H9 (cell line): ENCODE measurements at regions not wholly inside any gene's neighbourhood (a gene's known extent, or its start where the extent isn't known, plus 50 kb on each side); places are given as distances from the start of the nearest gene placed in this dataset.

Experiments used
- DNase-seq: peaks from one replicate; pipeline ENCODE4 v3.0.0-alpha.2; 2017
- H2AFZ ChIP-seq: one replicate; pipeline ENCODE4 v1.6.1; 2013; ENCODE audit warnings: mild to moderate bottlenecking, low read length, control low read depth, moderate library complexity
- H2AK5ac ChIP-seq: 2 replicates; pipeline ENCODE4 v1.6.1; 2013; ENCODE audit warnings: low read length, control low read depth, mixed read lengths; ENCODE audit not compliant: insufficient read length
- H2BK120ac ChIP-seq: one replicate; pipeline ENCODE4 v1.6.1; 2013; ENCODE audit warnings: low read depth, mild to moderate bottlenecking, low read length, control low read depth, inconsistent platforms; ENCODE audit not compliant: poor library complexity, severe bottlenecking
- H2BK12ac ChIP-seq: 2 replicates; pipeline ENCODE4 v1.6.1; 2013; ENCODE audit warnings: low read length, control low read depth, mixed read lengths, low read depth; ENCODE audit not compliant: insufficient read length
- H2BK15ac ChIP-seq: 2 replicates; pipeline ENCODE4 v1.6.1; 2013; ENCODE audit warnings: low read depth, low read length, control low read depth
- H2BK20ac ChIP-seq: one replicate; pipeline ENCODE4 v1.6.1; 2013; ENCODE audit warnings: low read depth, mild to moderate bottlenecking, low read length, control low read depth, inconsistent platforms; ENCODE audit not compliant: poor library complexity, severe bottlenecking
- H2BK5ac ChIP-seq: 2 replicates; pipeline ENCODE4 v1.6.1; 2013; ENCODE audit warnings: low read length, control low read depth, mixed read lengths; ENCODE audit not compliant: insufficient read length
- H3K14ac ChIP-seq: 2 replicates; pipeline ENCODE4 v1.6.1; 2013; ENCODE audit warnings: low read length, control low read depth; ENCODE audit not compliant: insufficient read depth
- H3K18ac ChIP-seq: 2 replicates; pipeline ENCODE4 v1.6.1; 2013; ENCODE audit warnings: low read depth, mild to moderate bottlenecking, mixed read lengths, low read length, control low read depth; ENCODE audit not compliant: insufficient read length
- H3K23ac ChIP-seq: 2 replicates; pipeline ENCODE4 v1.6.1; 2013; ENCODE audit warnings: low read length, control low read depth, mixed read lengths, low read depth; ENCODE audit not compliant: insufficient read length
- H3K23me2 ChIP-seq: 2 replicates; pipeline ENCODE4 v1.6.1; 2013; ENCODE audit warnings: low read depth, mild to moderate bottlenecking, mixed read lengths, low read length, control low read depth; ENCODE audit not compliant: insufficient read length, poor library complexity, severe bottlenecking
- H3K27ac ChIP-seq: 2 replicates; pipeline ENCODE4 v1.5.1; 2013; ENCODE audit warnings: low read length, control low read depth, mixed read lengths, low read depth; ENCODE audit not compliant: insufficient read length
- H3K27me3 ChIP-seq: 2 replicates; pipeline ENCODE4 v1.6.1; 2013; ENCODE audit warnings: low read length, control low read depth, inconsistent platforms; ENCODE audit not compliant: insufficient read depth
- H3K4ac ChIP-seq: 2 replicates; pipeline ENCODE4 v1.6.1; 2013; ENCODE audit warnings: low read depth, mild to moderate bottlenecking, control low read depth, inconsistent platforms, low read length, moderate library complexity
- H3K4me1 ChIP-seq: 2 replicates; pipeline ENCODE4 v1.6.1; 2013; ENCODE audit warnings: low read length, control low read depth, inconsistent platforms; ENCODE audit not compliant: insufficient read depth
- H3K4me2 ChIP-seq: 2 replicates; pipeline ENCODE4 v1.6.1; 2013; ENCODE audit warnings: low read length, control low read depth, mixed read lengths; ENCODE audit not compliant: insufficient read length, insufficient read depth
- H3K56ac ChIP-seq: 2 replicates; pipeline ENCODE4 v1.6.1; 2013; ENCODE audit warnings: low read depth, mild to moderate bottlenecking, mixed read lengths, low read length, control low read depth; ENCODE audit not compliant: insufficient read length
- H3K79me1 ChIP-seq: 2 replicates; pipeline ENCODE4 v1.6.1; 2013; ENCODE audit warnings: low read depth, mild to moderate bottlenecking, moderate library complexity, low read length, control low read depth, inconsistent platforms; ENCODE audit not compliant: insufficient read depth, poor library complexity, severe bottlenecking
- H3K79me2 ChIP-seq: 2 replicates; pipeline ENCODE4 v1.6.1; 2013; ENCODE audit warnings: low read length, control low read depth, inconsistent platforms; ENCODE audit not compliant: insufficient read depth
- H3K9ac ChIP-seq: 2 replicates; pipeline ENCODE4 v1.6.1; 2013; ENCODE audit warnings: low read length, control low read depth, mixed read lengths; ENCODE audit not compliant: insufficient read length; ENCODE audit errors: extremely low read depth
- H3K9me3 ChIP-seq: one replicate; pipeline ENCODE4 v1.6.1; 2013; ENCODE audit warnings: low read depth, low read length, inconsistent platforms; ENCODE audit not compliant: control insufficient read depth
- H3T11ph ChIP-seq: one replicate; pipeline ENCODE4 v1.6.1; 2013; ENCODE audit warnings: mild to moderate bottlenecking, low read length, control low read depth, inconsistent platforms
- H4K20me1 ChIP-seq: one replicate; pipeline ENCODE4 v1.6.1; 2013; ENCODE audit not compliant: control insufficient read depth, insufficient read length, insufficient read depth
- H4K5ac ChIP-seq: 2 replicates; pipeline ENCODE4 v1.6.1; 2013; ENCODE audit warnings: low read depth, mild to moderate bottlenecking, mixed read lengths, low read length, control low read depth; ENCODE audit not compliant: insufficient read length
- H4K8ac ChIP-seq: replicated peaks from 2 replicates; pipeline ENCODE4 v1.6.1; 2013; ENCODE audit warnings: low read length, control low read depth, mixed read lengths, low read depth; ENCODE audit not compliant: insufficient read length
- H4K91ac ChIP-seq: 2 replicates; pipeline ENCODE4 v1.6.1; 2013; ENCODE audit warnings: low read depth, mild to moderate bottlenecking, moderate library complexity, mixed read lengths, low read length, control low read depth; ENCODE audit not compliant: insufficient read length
- H3K27ac Mint-ChIP-seq, 3 experiments: 2 replicates in 2 of 3; 3 replicates in 1 of 3; pipeline ENCODE4 v1.8.0; 2020 to 2021; ENCODE audit warnings: mixed read lengths in 3 of 3, mild to moderate bottlenecking in 1 of 3, moderate library complexity in 1 of 3
- H3K27me3 Mint-ChIP-seq: 2 replicates; pipeline ENCODE4 v1.8.0; 2021; ENCODE audit warnings: low read depth, mild to moderate bottlenecking, moderate library complexity, mixed read lengths
- H3K36me3 Mint-ChIP-seq, 3 experiments: 2 replicates in 2 of 3; 3 replicates in 1 of 3; pipeline ENCODE4 v1.8.0; 2020 to 2021; ENCODE audit warnings: low read depth in 3 of 3, mixed read lengths in 3 of 3; ENCODE audit not compliant: insufficient read depth in 1 of 3
- H3K4me1 Mint-ChIP-seq, 2 experiments: 2 replicates each; pipeline ENCODE4 v1.8.0; 2020; ENCODE audit warnings: mixed read lengths in 2 of 2
- H3K4me3 Mint-ChIP-seq, 2 experiments: 2 replicates in 1 of 2; 3 replicates in 1 of 2; pipeline ENCODE4 v1.8.0; 2020 to 2021; ENCODE audit warnings: mild to moderate bottlenecking in 2 of 2, mixed read lengths in 2 of 2, moderate library complexity in 1 of 2
- H3K9me3 Mint-ChIP-seq, 2 experiments: 2 replicates in 1 of 2; 3 replicates in 1 of 2; pipeline ENCODE4 v1.8.0; 2020; ENCODE audit warnings: mild to moderate bottlenecking in 2 of 2, mixed read lengths in 2 of 2, moderate library complexity in 1 of 2
- CTCF ChIP-seq: fragments of 200-600 bp; sonication (generic); conservative IDR thresholded peaks from 3 replicates; pipeline ENCODE4 v1.8.0; 2021; ENCODE audit warnings: antibody characterized with exemption, mild to moderate bottlenecking
- WGBS: extraction: QIAGEN DNeasy Blood & Tissue Kit; methylation state at CpG from one replicate; pipeline ENCODE4 v1.1.7; 2013; ENCODE audit warnings: missing lambda C conversion rate, low lambda C conversion rate, mixed read lengths; ENCODE audit not compliant: insufficient read length; ENCODE audit errors: extremely low coverage; 5-methylcytosine and 5-hydroxymethylcytosine counted together

- no peak overlapping the region for H2BK20ac ChIP-seq
These were observed 425.1 kb upstream of the ADAMTS5 start for GRCh38 chr21:27391990-27392389.

More at GRCh38 chr21:27391990-27392389, 425.1 kb upstream of the ADAMTS5 start:
- Histone ChIP-seq H2BK5ac (no peak overlapping the region), H3K27ac (no peak overlapping the region), H2BK15ac (no peak overlapping the region), H3K79me2 (no peaks in the 10 kb centered on the region), H2AK5ac (no peak overlapping the region), H2AFZ (no peak overlapping the region), H3K4ac (no peak overlapping the region), H4K5ac (no peak overlapping the region), H4K8ac (no peak overlapping the region), H3K4me1 (no peaks in the 10 kb centered on the region), H3K9ac (no peak overlapping the region), H3K79me1 (no peaks in the 10 kb centered on the region), H3T11ph (no peak overlapping the region), H3K18ac (no peak overlapping the region), H3K23me2 (no peaks in the 10 kb centered on the region), H4K91ac (no peak overlapping the region), H3K14ac (no peak overlapping the region), H4K20me1 (no peaks in the 10 kb centered on the region), H3K56ac (no peak overlapping the region), H3K4me2 (no peak overlapping the region), H2BK12ac (no peak overlapping the region), H3K23ac (no peak overlapping the region), H3K9me3 (no peaks in the 10 kb centered on the region), H3K27me3 (no peaks in the 10 kb centered on the region), H2BK120ac (no peak overlapping the region)
- H3K36me3 Mint-ChIP-seq: no peaks in the 10 kb centered on the region
- no peaks in the 10 kb centered on the region for H3K9me3 Mint-ChIP-seq
- H3K27me3 Mint-ChIP-seq: no peaks in the 10 kb centered on the region
- H3K27ac Mint-ChIP-seq: no peak overlapping the region; a peak in 1 of 7 replicates
- WGBS: no CpG with 5 or more reads among the region's 2 CpGs
- no peak overlapping the region for H3K4me3 Mint-ChIP-seq
- no peak for TF ChIP-seq CTCF
- H3K4me1 Mint-ChIP-seq: peaks cover 3 to 4% of the 10 kb centered on the region in 2 experiments; a peak in 1 of 4 replicates
- DNase-seq: no peak
